ENCODE measurements at regions not wholly inside any gene's neighbourhood (a gene's known extent, or its start where the extent isn't known, plus 50 kb on each side); places are given as distances from the start of the nearest gene placed in this dataset.

GRCh38 chr11:115939731-115940421, 435.7 kb upstream of the CADM1 start:
- WGBS, 4 donors, result 81 to 85% (median 83%) methylated on average over 7 of the region's 7 CpGs
- no peaks in the 10 kb centered on the region for H3K4me1 ChIP-seq (replicated peaks in 1 of 2)
- no peaks in the 10 kb centered on the region for H3K27me3 ChIP-seq
- DNase-seq, result no peak
- H3K9me3 ChIP-seq (replicated peaks in 1 of 3), result no peaks in the 10 kb centered on the region
- H3K36me3 ChIP-seq (replicated peaks in 1 of 2), result no peaks in the 10 kb centered on the region
- intact Hi-C loops (cut with DNase I), result no loop called here
- TF ChIP-seq, protein P1, sequence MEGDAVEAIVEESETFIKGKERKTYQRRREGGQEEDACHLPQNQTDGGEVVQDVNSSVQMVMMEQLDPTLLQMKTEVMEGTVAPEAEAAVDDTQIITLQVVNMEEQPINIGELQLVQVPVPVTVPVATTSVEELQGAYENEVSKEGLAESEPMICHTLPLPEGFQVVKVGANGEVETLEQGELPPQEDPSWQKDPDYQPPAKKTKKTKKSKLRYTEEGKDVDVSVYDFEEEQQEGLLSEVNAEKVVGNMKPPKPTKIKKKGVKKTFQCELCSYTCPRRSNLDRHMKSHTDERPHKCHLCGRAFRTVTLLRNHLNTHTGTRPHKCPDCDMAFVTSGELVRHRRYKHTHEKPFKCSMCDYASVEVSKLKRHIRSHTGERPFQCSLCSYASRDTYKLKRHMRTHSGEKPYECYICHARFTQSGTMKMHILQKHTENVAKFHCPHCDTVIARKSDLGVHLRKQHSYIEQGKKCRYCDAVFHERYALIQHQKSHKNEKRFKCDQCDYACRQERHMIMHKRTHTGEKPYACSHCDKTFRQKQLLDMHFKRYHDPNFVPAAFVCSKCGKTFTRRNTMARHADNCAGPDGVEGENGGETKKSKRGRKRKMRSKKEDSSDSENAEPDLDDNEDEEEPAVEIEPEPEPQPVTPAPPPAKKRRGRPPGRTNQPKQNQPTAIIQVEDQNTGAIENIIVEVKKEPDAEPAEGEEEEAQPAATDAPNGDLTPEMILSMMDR (IDR thresholded peaks at IDR 0.05), result no peak
- TF ChIP-seq POLR2A (IDR thresholded peaks at IDR 0.05), result no peak
- H3K4me3 ChIP-seq, result no peak overlapping the region
- no peak overlapping the region for H3K27ac ChIP-seq

DNA sequence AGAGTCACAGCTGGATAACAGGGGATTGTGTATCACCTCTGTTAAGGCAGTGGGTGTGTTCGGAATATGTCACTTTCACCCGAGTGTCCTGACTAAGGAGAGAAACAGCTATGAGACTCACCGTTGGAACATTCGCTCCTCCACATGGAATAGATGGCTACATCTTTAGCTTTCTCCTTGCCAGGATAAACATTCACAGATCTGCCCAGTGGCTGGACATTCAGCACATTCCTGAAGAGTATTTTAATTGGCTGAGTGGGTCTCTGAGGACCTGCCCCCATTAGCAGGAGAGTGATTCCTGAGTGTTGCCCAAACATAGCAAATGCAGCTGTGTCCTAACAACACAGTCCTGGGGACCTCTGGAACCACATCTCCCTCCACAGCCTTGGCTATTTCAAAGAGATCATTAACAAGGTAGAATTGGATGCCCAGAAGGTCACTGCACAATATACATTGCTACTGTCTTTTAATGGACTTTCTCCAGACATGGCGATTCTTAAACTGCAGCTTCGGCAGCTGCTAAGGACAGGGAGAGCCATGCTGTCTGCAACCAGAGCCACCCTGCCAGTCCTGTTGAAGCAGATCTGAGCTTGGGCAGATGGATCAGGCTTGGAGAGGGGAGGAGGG, 435.0 kb upstream of the CADM1 start:
- no peak for DNase-seq
- Histone ChIP-seq H3K4me1 (replicated peaks in 1 of 2) (no peaks in the 10 kb centered on the region), H3K4me3 (no peak overlapping the region), H3K27me3 (no peaks in the 10 kb centered on the region), H3K36me3 (replicated peaks in 1 of 2) (no peaks in the 10 kb centered on the region), H3K27ac (no peak overlapping the region), H3K9me3 (replicated peaks in 1 of 3) (no peaks in the 10 kb centered on the region)
- TF ChIP-seq POLR2A (IDR thresholded peaks at IDR 0.05), result no peak
- TF ChIP-seq, protein P1 (IDR thresholded peaks at IDR 0.05), result no peak
- intact Hi-C loops (cut with DNase I), result no loop called here
- WGBS, 4 donors, result 51 to 64% (median 55%) methylated on average over 6 of the region's 6 CpGs

- WGBS, 4 donors, result 81 to 96% (median 86%) methylated on average over 4 of the region's 4 CpGs
- no peaks in the 10 kb centered on the region for H3K27me3 ChIP-seq
- H3K36me3 ChIP-seq (replicated peaks in 1 of 2), result no peaks in the 10 kb centered on the region
- TF ChIP-seq POLR2A (IDR thresholded peaks at IDR 0.05), result no peak
- no peaks in the 10 kb centered on the region for H3K4me1 ChIP-seq (replicated peaks in 1 of 2)
- H3K27ac ChIP-seq, result no peak overlapping the region
- no peak overlapping the region for H3K4me3 ChIP-seq
- intact Hi-C loops (cut with DNase I), result no loop called here
- no peaks in the 10 kb centered on the region for H3K9me3 ChIP-seq (replicated peaks in 1 of 3)
- no peak for DNase-seq
These were observed 429.3 kb upstream of the CADM1 start for GRCh38 chr11:115933564-115933963.

DNA sequence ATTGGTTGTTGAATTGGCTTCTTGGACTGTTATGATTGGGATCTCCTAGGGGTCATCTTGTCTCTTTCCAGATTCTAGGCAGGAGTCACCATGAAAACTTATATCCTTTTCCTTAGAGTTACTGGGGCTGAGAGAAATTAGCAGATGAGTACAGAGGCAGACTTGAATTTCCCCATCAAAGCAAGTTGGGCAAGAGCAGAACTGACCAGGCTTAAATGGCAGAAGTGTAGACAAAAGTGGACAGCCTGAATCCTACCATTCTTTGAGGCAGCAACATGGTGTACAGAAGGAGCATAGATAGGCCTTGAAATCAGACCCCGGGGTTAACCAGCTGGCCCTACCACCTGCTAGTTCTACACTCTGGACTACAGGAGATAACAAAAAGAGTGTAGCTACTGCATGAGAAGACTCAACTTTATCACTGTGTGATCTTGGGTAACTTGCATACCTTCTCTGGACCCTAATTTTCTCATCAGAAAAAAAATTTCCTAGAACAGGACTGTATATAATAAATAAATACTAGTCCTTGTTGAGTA, 427.4 kb upstream of the CADM1 start:
- intact Hi-C loops (cut with DNase I), result no loop called here
- Histone ChIP-seq H3K4me1 (replicated peaks in 1 of 2) (no peaks in the 10 kb centered on the region), H3K36me3 (replicated peaks in 1 of 2) (no peaks in the 10 kb centered on the region), H3K4me3 (no peak overlapping the region), H3K27me3 (no peaks in the 10 kb centered on the region), H3K27ac (peak overlapping the region in 1 of 5 donors; percentile 71), H3K9me3 (replicated peaks in 1 of 3) (no peaks in the 10 kb centered on the region)
- 86 to 100% (median 96%) methylated on average over 1 of the region's 1 CpG for WGBS, 4 donors
- no peak for DNase-seq
- TF ChIP-seq, protein P1 (IDR thresholded peaks at IDR 0.05), result no peak
- no peak for TF ChIP-seq POLR2A (IDR thresholded peaks at IDR 0.05)
